GM21390 (cell line): ENCODE measurements at regions not wholly inside any gene's neighbourhood (a gene's known extent, or its start where the extent isn't known, plus 50 kb on each side); places are given as distances from the start of the nearest gene placed in this dataset.

Source experiments
- ATAC-seq: cut with Tn5 transposase; IDR thresholded peaks from one replicate; pipeline ENCODE4 v1.9.1; 2021; ENCODE audit not compliant: unreplicated experiment

- ATAC-seq: no peak
Observed at GRCh38 chr12:96131230-96131788, 62.9 kb upstream of the ELK3 start.

DNA sequence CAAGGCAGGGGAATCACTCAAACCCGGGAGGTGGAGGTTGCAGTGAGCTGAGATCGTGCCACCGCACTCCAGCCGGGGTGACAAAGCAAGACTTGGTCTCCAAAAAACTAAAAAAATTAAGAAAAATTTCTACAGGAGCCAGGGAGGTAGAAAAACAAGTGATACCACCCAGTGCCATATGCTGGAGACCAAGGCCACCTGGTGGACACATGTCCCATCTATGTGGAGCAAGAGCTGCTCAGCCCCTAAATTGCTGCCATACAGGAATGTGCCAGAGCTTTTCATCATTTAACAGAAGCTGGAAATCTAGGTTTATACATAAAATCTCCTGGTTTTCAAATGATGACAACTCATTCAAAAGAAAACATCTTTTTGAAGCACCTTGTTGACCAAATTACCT is 61.4 kb upstream of the ELK3 start:
- no peak for ATAC-seq

DNA sequence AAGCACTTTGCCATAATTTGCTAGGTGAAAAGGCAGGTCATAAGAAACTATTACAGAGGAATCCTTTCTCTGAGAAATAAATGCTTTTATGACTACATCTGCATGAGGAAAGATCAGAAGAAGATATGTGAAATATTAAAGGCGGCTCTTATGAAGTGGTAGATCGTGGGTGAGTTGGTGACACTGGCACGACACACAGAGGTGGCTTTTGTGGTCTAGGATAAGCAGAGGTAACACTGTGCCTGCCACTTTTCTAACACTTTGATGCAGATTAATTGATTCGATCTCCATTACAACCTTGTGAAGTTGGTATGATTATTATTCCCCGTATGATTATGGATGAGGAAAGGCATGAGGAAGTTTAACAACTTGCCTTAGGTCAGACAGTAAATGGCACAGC is 60.0 kb upstream of the ELK3 start:
- ATAC-seq: no peak

DNA sequence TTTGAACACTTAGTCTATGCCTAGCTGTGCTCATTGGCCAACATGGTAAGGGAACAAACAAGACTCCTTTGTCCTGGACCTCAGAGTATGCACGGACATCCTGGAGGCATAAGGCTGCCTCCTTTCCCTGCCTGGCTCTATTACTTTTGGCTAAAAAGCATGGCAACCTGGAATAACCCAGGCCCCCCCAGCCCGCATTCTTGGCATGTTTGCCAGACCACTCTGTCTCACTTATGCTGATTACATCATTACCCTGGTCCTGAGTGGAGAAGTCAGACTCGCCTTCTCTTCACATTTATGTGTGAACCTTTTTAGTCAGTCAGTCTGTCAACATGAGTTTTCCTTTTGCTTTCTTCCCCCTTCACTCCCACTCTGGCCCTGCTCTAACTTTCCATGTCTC is 58.0 kb upstream of the ELK3 start:
- ATAC-seq: no peak

- no peak for ATAC-seq
Observed at GRCh38 chr12:96136725-96137378, 57.3 kb upstream of the ELK3 start.

DNA sequence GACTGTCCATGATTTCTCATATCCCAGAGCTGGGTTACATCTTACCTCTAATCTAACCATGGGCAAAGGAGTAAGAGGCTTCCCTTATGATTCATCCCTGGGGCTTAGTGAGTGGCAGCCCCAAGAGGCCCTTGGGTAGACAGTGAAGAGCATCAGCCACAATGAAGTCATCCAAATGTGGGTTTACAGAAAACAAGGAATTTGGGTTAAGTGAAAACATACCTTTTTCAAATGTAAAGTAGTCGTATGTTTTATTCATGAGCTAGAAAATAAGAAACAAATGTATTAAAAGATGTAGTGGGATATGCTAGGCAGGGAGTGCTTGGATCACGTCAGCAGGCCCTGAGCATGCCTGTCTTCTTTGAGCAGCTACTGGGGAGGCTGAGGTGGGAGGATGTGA is 54.0 kb upstream of the ELK3 start:
- no peak for ATAC-seq

- no peak for ATAC-seq
Observed at GRCh38 chr12:96141216-96141912, 52.8 kb upstream of the ELK3 start.

- ATAC-seq: no peak
Observed at GRCh38 chr12:96143392-96143791, 50.8 kb upstream of the ELK3 start.

GRCh38 chr12:96143827-96144565 is 50.2 kb upstream of the ELK3 start:
- no peak for ATAC-seq
